ENCODE measurements at regions not wholly inside any gene's neighbourhood (a gene's known extent, or its start where the extent isn't known, plus 50 kb on each side); places are given as distances from the start of the nearest gene placed in this dataset.
"Not testable (repeated sequence)": the region's sequence is repeated elsewhere in the genome, so short reads cannot be mapped to it uniquely, and the experiment has no call there.

DNA sequence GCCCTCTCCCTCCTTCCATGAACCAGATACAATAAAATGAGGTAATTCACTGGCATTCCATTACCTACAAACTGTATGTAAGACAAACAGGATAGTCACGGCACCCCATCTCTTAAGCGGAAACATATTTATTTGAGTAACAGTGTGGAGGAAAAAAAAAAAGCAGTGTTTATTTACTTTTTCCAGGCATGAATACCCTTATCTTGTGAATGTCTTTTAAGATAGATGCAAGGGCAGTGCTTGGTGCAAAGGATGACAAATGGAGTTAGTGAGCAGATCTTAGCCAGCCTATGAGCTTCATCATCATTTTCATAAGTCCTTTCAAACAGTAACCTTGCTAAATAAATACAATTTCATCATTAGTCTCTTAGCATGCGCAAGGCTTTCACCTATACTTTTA lies 1661.8 kb upstream of the SPRY2 start:
- no peak for DNase-seq (ENCODE audit: low read depth)

DNA sequence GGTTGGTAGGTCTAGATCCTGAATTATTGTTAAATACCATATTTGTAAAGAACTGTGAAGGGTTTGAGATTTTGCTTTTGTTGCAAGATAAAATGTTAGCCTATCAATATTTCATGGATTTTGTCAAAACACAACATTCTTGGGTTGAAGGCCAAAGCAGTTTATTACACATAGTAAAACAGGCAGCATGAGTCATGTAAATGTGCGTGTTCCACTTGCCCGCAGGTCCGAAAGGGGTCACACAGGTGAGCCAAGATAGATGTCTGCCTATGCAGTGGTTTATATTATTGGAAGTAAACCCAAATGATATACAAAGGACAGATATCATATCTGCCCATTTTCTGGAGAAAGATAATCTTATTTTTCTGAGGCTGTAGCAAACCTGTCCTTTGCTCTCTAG lies 1654.4 kb upstream of the SPRY2 start:
- no peak for DNase-seq (ENCODE audit: low read depth)

DNA sequence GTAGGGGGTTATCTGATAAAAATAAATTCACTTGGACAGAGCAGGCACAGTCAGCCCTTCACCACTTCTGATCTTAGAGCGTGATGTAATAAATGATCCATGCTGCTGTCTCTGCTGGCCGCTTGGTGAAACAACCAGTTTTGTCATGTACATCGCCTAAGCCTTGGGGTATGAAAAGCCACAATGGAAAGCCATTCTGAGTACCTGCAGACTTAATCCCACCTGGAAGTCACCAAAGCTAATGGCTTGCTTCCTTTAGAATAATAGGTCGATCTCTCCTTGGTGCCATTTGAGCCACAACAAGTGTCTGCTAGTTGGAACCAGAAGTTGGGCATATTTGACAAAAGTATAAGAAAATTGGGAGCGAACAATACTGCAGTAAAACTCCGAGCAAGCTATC lies 1649.7 kb upstream of the SPRY2 start:
- DNase-seq (ENCODE audit: low read depth), result no peak

- no peak for DNase-seq (ENCODE audit: low read depth)
Observed at GRCh38 chr13:81988567-81988966, 1647.6 kb upstream of the SPRY2 start.

GRCh38 chr13:81987677-81988357 lies 1646.9 kb upstream of the SPRY2 start:
- DNase-seq (ENCODE audit: low read depth), result no peak

DNA sequence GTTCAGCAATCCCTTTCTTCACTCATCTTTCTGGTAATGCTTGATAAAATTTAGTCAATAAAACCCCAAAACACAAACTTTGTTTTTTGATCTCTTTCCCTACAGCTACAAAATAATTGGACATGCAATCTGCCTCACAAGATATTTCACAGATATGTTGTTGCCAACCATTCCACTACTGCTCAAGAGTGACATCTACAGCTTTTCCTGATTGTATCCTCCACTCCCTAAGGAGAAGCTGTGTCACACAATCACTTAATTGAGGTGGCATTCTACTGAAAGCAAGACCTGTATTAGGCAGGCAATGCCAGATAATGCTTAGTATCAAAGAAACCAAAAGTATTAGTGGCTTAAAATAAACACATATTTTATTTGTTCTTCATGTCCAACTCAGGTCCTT lies 1646.2 kb upstream of the SPRY2 start:
- no peak for DNase-seq (ENCODE audit: low read depth)

DNA sequence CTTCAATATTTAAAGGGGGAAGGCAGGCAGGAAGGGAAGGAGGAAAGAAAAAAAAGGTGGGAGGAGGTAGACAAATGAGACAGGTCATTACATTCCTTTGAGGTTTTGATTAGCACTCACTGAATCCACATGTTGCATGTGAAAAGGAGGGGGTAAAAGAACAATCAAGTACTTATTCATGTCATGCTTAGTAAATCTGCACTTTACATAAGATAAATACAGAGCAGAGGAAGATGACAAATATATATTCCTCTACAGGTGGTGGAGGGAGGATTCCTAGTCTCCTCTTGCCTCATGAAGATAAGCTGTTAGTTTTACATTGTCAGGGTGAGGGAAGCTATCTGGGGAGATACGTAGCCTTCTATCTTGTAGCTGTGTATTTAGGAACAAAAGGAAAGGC lies 1645.4 kb upstream of the SPRY2 start:
- DNase-seq (ENCODE audit: low read depth), result no peak

GRCh38 chr13:81957121-81957520 lies 1616.2 kb upstream of the SPRY2 start:
- no peak for DNase-seq (ENCODE audit: low read depth)

GRCh38 chr13:81929988-81930387 lies 1589.1 kb upstream of the SPRY2 start:
- no peak for DNase-seq (ENCODE audit: low read depth)

DNA sequence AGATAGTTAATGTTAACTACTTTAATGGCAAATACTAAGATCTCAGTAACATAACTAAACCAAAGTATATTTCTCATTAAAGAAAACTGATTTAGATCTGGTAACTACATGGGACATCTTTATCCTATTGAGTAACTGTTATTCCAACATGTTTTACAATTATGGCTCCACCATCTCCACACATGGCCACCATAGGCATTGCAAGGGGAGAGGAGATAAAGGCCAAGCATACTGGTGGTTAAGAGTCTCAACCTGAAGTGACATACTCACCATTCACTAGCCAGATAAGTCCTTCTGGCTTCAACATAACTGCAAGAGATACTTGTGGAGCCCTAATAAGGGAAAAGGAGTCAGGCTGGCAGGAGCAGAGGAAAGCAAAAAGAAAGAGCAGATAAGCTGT lies 1586.4 kb upstream of the SPRY2 start:
- DNase-seq (ENCODE audit: low read depth), result no peak

- no peak for DNase-seq (ENCODE audit: low read depth)
Observed at GRCh38 chr13:81917810-81918209, 1576.9 kb upstream of the SPRY2 start.

- DNase-seq (ENCODE audit: low read depth), result no peak
Observed at GRCh38 chr13:81916461-81916860, 1575.5 kb upstream of the SPRY2 start.

- DNase-seq (ENCODE audit: low read depth), result no peak
Observed at GRCh38 chr13:81907787-81908372, 1567.0 kb upstream of the SPRY2 start.

DNA sequence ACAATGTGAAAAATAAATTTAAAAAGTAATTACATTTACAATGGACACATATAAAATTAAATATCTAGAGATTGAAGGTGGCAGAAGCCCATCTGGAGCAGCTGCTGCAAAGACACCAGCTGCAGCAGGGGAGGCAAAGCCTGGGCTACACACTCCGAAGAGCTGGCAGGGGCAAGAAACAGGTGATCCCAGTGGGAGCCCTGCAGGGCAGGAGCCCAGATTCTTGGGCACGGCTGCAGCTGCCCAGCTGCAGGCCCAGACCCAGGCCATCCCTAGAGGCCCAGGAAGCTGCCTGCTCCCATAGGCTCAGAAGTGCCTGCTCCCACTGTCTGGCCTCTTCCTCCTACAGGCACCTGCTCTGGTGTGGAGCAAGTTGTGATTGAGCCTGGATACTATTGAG lies 1547.9 kb upstream of the SPRY2 start:
- no peak for DNase-seq (ENCODE audit: low read depth)

- no peak for DNase-seq (ENCODE audit: low read depth)
Observed at GRCh38 chr13:81874681-81875661, 1534.0 kb upstream of the SPRY2 start.

GRCh38 chr13:81874253-81874652 lies 1533.3 kb upstream of the SPRY2 start:
- DNase-seq (ENCODE audit: low read depth), result no peak

GRCh38 chr13:81872581-81872980 lies 1531.7 kb upstream of the SPRY2 start:
- no peak for DNase-seq (ENCODE audit: low read depth)

- DNase-seq (ENCODE audit: low read depth), result not testable (repeated sequence)
Observed at GRCh38 chr13:81871751-81872325, 1530.9 kb upstream of the SPRY2 start.

GRCh38 chr13:81848291-81848690 lies 1507.4 kb upstream of the SPRY2 start:
- DNase-seq (ENCODE audit: low read depth), result no peak

GRCh38 chr13:81846771-81847170 lies 1505.8 kb upstream of the SPRY2 start:
- DNase-seq (ENCODE audit: low read depth), result no peak

DNA sequence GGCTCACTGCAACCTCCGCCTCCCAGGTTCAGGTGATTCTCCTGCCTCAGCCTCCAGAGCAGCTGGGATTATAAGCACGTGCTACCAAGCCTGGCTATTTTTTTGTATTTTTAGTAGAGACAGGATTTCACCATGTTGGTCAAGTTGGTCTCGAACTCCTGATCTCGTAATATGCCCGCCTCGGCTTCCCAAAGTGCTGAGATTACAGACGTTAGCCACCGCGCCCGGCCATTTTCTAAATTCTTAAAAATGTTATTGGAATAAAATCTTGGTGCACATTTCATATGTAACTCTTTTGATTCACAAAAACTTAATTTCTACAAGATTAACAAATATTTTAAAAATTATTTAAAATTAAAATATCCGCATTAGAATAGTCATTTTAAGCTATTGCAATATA lies 1480.3 kb upstream of the SPRY2 start:
- no peak for DNase-seq (ENCODE audit: low read depth)

DNA sequence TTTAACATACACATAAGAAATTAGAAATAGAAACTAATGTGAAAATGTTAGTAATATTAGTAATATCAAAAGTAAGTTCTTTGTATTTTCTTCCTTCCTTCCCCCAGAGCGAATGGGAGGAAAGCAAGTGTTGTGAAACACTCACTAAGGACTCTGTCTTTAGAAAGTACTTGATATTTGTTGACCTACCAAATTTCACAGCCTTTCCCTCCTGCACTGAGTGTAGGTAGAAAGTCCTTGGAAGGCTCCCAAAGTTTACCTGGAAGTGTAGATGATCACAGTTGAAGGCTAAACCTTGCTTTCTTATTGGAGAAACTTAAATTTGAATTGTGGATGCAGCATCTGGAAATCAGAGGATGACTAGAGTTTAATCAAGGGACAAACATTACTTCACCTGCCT lies 1459.5 kb upstream of the SPRY2 start:
- no peak for DNase-seq (ENCODE audit: low read depth)

- DNase-seq (ENCODE audit: low read depth), result no peak
Observed at GRCh38 chr13:81795710-81796109, 1454.8 kb upstream of the SPRY2 start.

All from activated gamma-delta T cell treated with anti-CD3 and anti-CD28 coated beads, Interleukin-2, amount 50 U/mL, for 16 hours (primary cell).